ENCODE measurements at regions not wholly inside any gene's neighbourhood (a gene's known extent, or its start where the extent isn't known, plus 50 kb on each side); places are given as distances from the start of the nearest gene placed in this dataset.

- Histone ChIP-seq H3K4me2 (no peak overlapping the region), H3K36me3 (ENCODE audit: insufficient read depth) (no peaks in the 10 kb centered on the region), H3K27me3 (ENCODE audit: insufficient read depth) (no peaks in the 10 kb centered on the region), H3K4me3 (no peak overlapping the region), H3F3A (replicated peaks; ENCODE audit: low read depth) (no peaks in the 10 kb centered on the region), H3K9me2 (ENCODE audit: insufficient read depth) (peaks cover 5% of the 10 kb centered on the region; the same call in 1 of the 2 replicates), H3K79me2 (replicated peaks; ENCODE audit: insufficient read depth) (no peaks in the 10 kb centered on the region), H3K4me1 (ENCODE audit: insufficient read depth) (0 out of 2 replicates have a peak, but pooled peaks cover 3% of the 10 kb centered on the region), H3K27ac (ENCODE audit: low read depth) (no peak overlapping the region), H4K20me1 (replicated peaks; ENCODE audit: insufficient read depth) (no peaks in the 10 kb centered on the region), H2AFZ (0 out of 2 replicates have a peak overlapping the region, but pooled peaks have one; percentile 14)
- Mint-ChIP-seq H3K36me3 (ENCODE audit: low read depth) (peaks cover 3% of the 10 kb centered on the region; the same call in 2 of the 3 replicates), H3K4me1 (peaks cover 3% of the 10 kb centered on the region; the same call in 1 of the 3 replicates), H3K27ac (no peak overlapping the region), H3K9me3 (peaks cover 6% of the 10 kb centered on the region), H3K27me3 (ENCODE audit: insufficient read depth, low read depth, poor library complexity) (no peaks in the 10 kb centered on the region), H3K4me3 (no peak overlapping the region)
- peak; percentile 33 for DNase-seq (ENCODE audit: low spot score)
- TF ChIP-seq NANOG (IDR thresholded peaks at IDR 0.05; ENCODE audit: borderline replicate concordance) = no peak
- TF ChIP-seq STAT1 (IDR thresholded peaks at IDR 0.05; ENCODE audit: unreplicated experiment) = no peak
- TF ChIP-seq EZH2phosphoT487 (IDR thresholded peaks at IDR 0.05; ENCODE audit: unreplicated experiment) = no peak
- TF ChIP-seq CTCF (conservative IDR thresholded peaks at IDR 0.05; ENCODE audit: low read depth in 2 of 2) = no peak
- no peak for TF ChIP-seq REST (IDR thresholded peaks at IDR 0.05; ENCODE audit: unreplicated experiment)
- TF ChIP-seq ETS1 (IDR thresholded peaks at IDR 0.05) = no peak
- no peak for TF ChIP-seq ZNF331 (CRISPR knock-in tag; IDR thresholded peaks at IDR 0.05; ENCODE audit: low read depth)
- TF ChIP-seq CREB1 (CRISPR knock-in tag; IDR thresholded peaks at IDR 0.05; ENCODE audit: low read depth) = no peak
- TF ChIP-seq EZH2 (IDR thresholded peaks at IDR 0.05; ENCODE audit: low read depth, unreplicated experiment) = no peak
- TF ChIP-seq ZNF114 (CRISPR knock-in tag; IDR thresholded peaks at IDR 0.05) = no peak
- ATAC-seq = peak; percentile 54
Observed at GRCh38 chr16:59535298-59535697, 801.2 kb upstream of the GOT2 start.
